H1 (cell line): ENCODE measurements at regions not wholly inside any gene's neighbourhood (a gene's known extent, or its start where the extent isn't known, plus 50 kb on each side); places are given as distances from the start of the nearest gene placed in this dataset.

Experiments
- CTCF ChIA-PET: fragments of 300-600 bp; sonication (Branson Sonifier 250); formaldehyde crosslinking; loops from one replicate; lab custom pipeline; 2021; ENCODE audit not compliant: partially characterized antibody; lab: Charles Lee
- POLR2A ChIA-PET: fragments of 300-600 bp; sonication (Branson Sonifier 250); formaldehyde crosslinking; loops from one replicate; lab custom pipeline; 2021; ENCODE audit warnings: inconsistent platforms; ENCODE audit not compliant: partially characterized antibody; lab: Charles Lee
- DNase-seq, 2 experiments: peaks; one replicate each; pipeline versions ENCODE4 v3.0.0 to v3.0.0-alpha.2; 2010 to 2022; ENCODE audit warnings: low spot score in 2 of 2, low read depth in 1 of 2, mixed read lengths in 1 of 2
- FAIRE-seq: peaks from 2 replicates; lab custom pipeline; 2011; peaks lifted over from hg19 to GRCh38; lab: Jason Lieb, UNC
- H2AFZ ChIP-seq: 2 replicates; pipeline ENCODE4 v1.8.1; 2012; ENCODE audit warnings: low read length, inconsistent platforms
- H2AK5ac ChIP-seq: 2 replicates; pipeline ENCODE4 v1.6.1; 2013; ENCODE audit warnings: low read depth, low read length
- H2BK120ac ChIP-seq: replicated peaks from 2 replicates; pipeline ENCODE3; 2013; ENCODE audit warnings: low read depth, low read length, inconsistent platforms
- H2BK12ac ChIP-seq: 2 replicates; pipeline ENCODE4 v1.6.1; 2013; ENCODE audit warnings: low read depth, low read length
- H2BK15ac ChIP-seq: 2 replicates; pipeline ENCODE4 v1.6.1; 2013; ENCODE audit warnings: low read length
- H2BK20ac ChIP-seq: 2 replicates; pipeline ENCODE4 v1.6.1; 2013; ENCODE audit warnings: low read length
- H2BK5ac ChIP-seq: 2 replicates; pipeline ENCODE4 v1.6.1; 2013; ENCODE audit warnings: low read depth, low read length
- H3K14ac ChIP-seq: 2 replicates; pipeline ENCODE4 v1.6.1; 2013; ENCODE audit warnings: inconsistent platforms; ENCODE audit not compliant: insufficient read length
- H3K18ac ChIP-seq: 2 replicates; pipeline ENCODE4 v1.6.1; 2013; ENCODE audit warnings: low read length; ENCODE audit errors: extremely low read depth
- H3K23ac ChIP-seq: 2 replicates; pipeline ENCODE4 v1.6.1; 2013; ENCODE audit warnings: inconsistent platforms; ENCODE audit not compliant: insufficient read length
- H3K23me2 ChIP-seq: 2 replicates; pipeline ENCODE4 v1.6.1; 2013; ENCODE audit warnings: low read depth, low read length
- H3K27ac ChIP-seq: 2 replicates; pipeline ENCODE4 v1.6.1; 2011; ENCODE audit warnings: low read depth, low read length, inconsistent platforms
- H3K27me3 ChIP-seq, 4 experiments: replicated peaks in 1 of 4; 1 replicate in 1 of 4; 2 replicates in 3 of 4; pipeline versions ENCODE4 v1.6.1 to v1.8.1; 2011 to 2013; ENCODE audit warnings: low read length in 3 of 4, mild to moderate bottlenecking in 3 of 4, inconsistent platforms in 2 of 4, mixed read lengths in 2 of 4, moderate library complexity in 1 of 4; ENCODE audit not compliant: control insufficient read depth in 3 of 4, insufficient read depth in 3 of 4; ENCODE audit errors: extremely low read depth in 1 of 4
- H3K36me3 ChIP-seq, 4 experiments: 2 replicates each; pipeline versions ENCODE4 v1.6.1 to v1.8.1; 2011 to 2013; ENCODE audit warnings: mild to moderate bottlenecking in 4 of 4, low read length in 3 of 4, moderate library complexity in 2 of 4, control low read depth in 1 of 4, inconsistent platforms in 1 of 4; ENCODE audit not compliant: insufficient read depth in 4 of 4, control insufficient read depth in 2 of 4
- H3K4ac ChIP-seq: replicated peaks from 2 replicates; pipeline ENCODE3; 2013; ENCODE audit warnings: low read length, low read depth, mixed read lengths, inconsistent platforms; ENCODE audit not compliant: insufficient read length
- H3K4me1 ChIP-seq, 4 experiments: replicated peaks in 1 of 4; 1 replicate in 1 of 4; 2 replicates in 3 of 4; pipeline versions ENCODE4 v1.6.1 to v1.8.1; 2011 to 2013; ENCODE audit warnings: low read length in 3 of 4, inconsistent platforms in 2 of 4, mixed read lengths in 1 of 4; ENCODE audit not compliant: insufficient read depth in 4 of 4, control insufficient read depth in 3 of 4
- H3K4me2 ChIP-seq, 2 experiments: 2 replicates each; pipeline versions ENCODE4 v1.6.1 to v1.8.1; 2011 to 2013; ENCODE audit warnings: low read depth in 2 of 2, low read length in 2 of 2, control low read depth in 1 of 2, inconsistent platforms in 1 of 2, mild to moderate bottlenecking in 1 of 2; ENCODE audit not compliant: insufficient read depth in 1 of 2
- H3K4me3 ChIP-seq, 4 experiments: fragments of 200-600, 300-600 bp in 1 of 4; sonication (generic), shearing (Covaris generic), sonication (Bioruptor Twin) in 1 of 4; 2 replicates each; pipeline versions ENCODE4 v1.5.1 to v1.8.1; 2011 to 2016; ENCODE audit warnings: low read length in 4 of 4, low read depth in 3 of 4, control low read depth in 2 of 4, inconsistent platforms in 2 of 4, mild to moderate bottlenecking in 2 of 4, mixed read lengths in 1 of 4, moderate library complexity in 1 of 4; ENCODE audit not compliant: insufficient read depth in 2 of 4; ENCODE audit errors: extremely low read depth in 1 of 4
- H3K56ac ChIP-seq: replicated peaks from 2 replicates; pipeline ENCODE3; 2013; ENCODE audit warnings: low read depth, mild to moderate bottlenecking, mixed read lengths, low read length, inconsistent platforms; ENCODE audit not compliant: insufficient read length
- H3K79me1 ChIP-seq: 2 replicates; pipeline ENCODE4 v1.6.1; 2013; ENCODE audit warnings: low read depth, low read length, control low read depth
- H3K79me2 ChIP-seq, 2 experiments: 2 replicates each; pipeline versions ENCODE4 v1.6.1 to v1.8.1; 2012 to 2013; ENCODE audit warnings: low read length in 2 of 2, mild to moderate bottlenecking in 2 of 2, inconsistent platforms in 1 of 2; ENCODE audit not compliant: insufficient read depth in 2 of 2, control insufficient read depth in 1 of 2
- H3K9ac ChIP-seq, 4 experiments: replicated peaks in 1 of 4; 1 replicate in 1 of 4; 2 replicates in 3 of 4; pipeline versions ENCODE4 v1.6.1 to v1.8.1; 2011 to 2013; ENCODE audit warnings: low read depth in 3 of 4, low read length in 3 of 4, control low read depth in 2 of 4, mild to moderate bottlenecking in 2 of 4, moderate library complexity in 2 of 4, inconsistent platforms in 1 of 4; ENCODE audit errors: extremely low read depth in 1 of 4
- H3K9me3 ChIP-seq, 2 experiments: 2 replicates each; pipeline versions ENCODE4 v1.6.1 to v1.8.1; 2012 to 2013; ENCODE audit warnings: mild to moderate bottlenecking in 2 of 2, moderate library complexity in 2 of 2, control low read depth in 1 of 2, inconsistent platforms in 1 of 2, low read depth in 1 of 2, low read length in 1 of 2, mixed read lengths in 1 of 2; ENCODE audit not compliant: insufficient read depth in 2 of 2
- H4K20me1 ChIP-seq, 2 experiments: replicated peaks in 1 of 2; 2 replicates each; pipeline versions ENCODE3 to v1.8.1; 2011 to 2013; ENCODE audit warnings: inconsistent platforms in 2 of 2, low read length in 2 of 2, mild to moderate bottlenecking in 1 of 2; ENCODE audit not compliant: insufficient read depth in 2 of 2, control insufficient read depth in 1 of 2
- H4K5ac ChIP-seq: 2 replicates; pipeline ENCODE4 v1.6.1; 2013; ENCODE audit warnings: low read length, low read depth, mixed read lengths, inconsistent platforms; ENCODE audit not compliant: insufficient read length
- H4K8ac ChIP-seq: 2 replicates; pipeline ENCODE4 v1.8.0; 2013; ENCODE audit warnings: mild to moderate bottlenecking, moderate library complexity, low read length, inconsistent platforms; ENCODE audit not compliant: insufficient read depth; ENCODE audit errors: extremely low read depth
- H4K91ac ChIP-seq: replicated peaks from 2 replicates; pipeline ENCODE3; 2013; ENCODE audit warnings: low read length, mixed read lengths, inconsistent platforms; ENCODE audit not compliant: insufficient read length
- NANOG ChIP-seq: IDR thresholded peaks from 2 replicates; pipeline ENCODE4 v1.6.1; 2011; ENCODE audit warnings: low read length, low read depth, mild to moderate bottlenecking, inconsistent platforms; ENCODE audit not compliant: insufficient read depth, poor library complexity, severe bottlenecking
- RFX5 ChIP-seq: IDR thresholded peaks from 2 replicates; pipeline ENCODE4 v1.6.1; 2011; ENCODE audit warnings: low read depth, low read length, improper control_type of control experiment, borderline replicate concordance
- WGBS, 2 experiments: shearing (Covaris generic) in 1 of 2; methylation state at CpG; one replicate each; pipeline versions ENCODE4 v1.1.6 to v1.1.7; 2013 to 2015; ENCODE audit warnings: low lambda C conversion rate in 2 of 2, mixed read lengths in 2 of 2, inconsistent platforms in 1 of 2, low coverage in 1 of 2, missing lambda C conversion rate in 1 of 2; ENCODE audit not compliant: insufficient replicate concordance in 2 of 2, insufficient coverage in 1 of 2, insufficient read length in 1 of 2; ENCODE audit errors: extremely low coverage in 1 of 2, missing lambda C conversion rate in 1 of 2; 5-methylcytosine and 5-hydroxymethylcytosine counted together

DNA sequence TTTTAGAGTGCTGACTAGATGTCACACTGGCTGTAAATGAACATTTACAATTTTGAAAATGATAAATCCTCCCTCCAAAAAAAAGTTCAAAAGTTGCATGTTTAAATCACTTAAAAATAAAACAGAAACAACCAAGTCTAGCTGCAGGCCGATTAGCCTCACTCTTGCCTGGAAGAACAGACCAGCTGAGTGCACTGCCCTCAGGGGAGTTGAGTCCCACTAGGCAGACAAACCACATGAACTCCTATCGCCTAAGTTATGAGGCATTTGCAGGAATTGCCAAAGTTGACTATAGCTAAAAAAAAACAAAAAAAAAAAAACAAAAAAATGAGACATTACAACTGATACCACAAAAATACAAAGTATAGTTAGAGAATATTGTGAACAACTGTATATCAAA, 510.0 kb downstream of the ANKRD7 start:
- no peak overlapping the region for H3K14ac ChIP-seq
- no peak overlapping the region for H4K91ac ChIP-seq
- H2BK120ac ChIP-seq = no peak overlapping the region
- H3K23me2 ChIP-seq = no peaks in the 10 kb centered on the region
- no peak overlapping the region for H2AFZ ChIP-seq
- H2BK12ac ChIP-seq = no peak overlapping the region
- no peak overlapping the region for H4K5ac ChIP-seq
- H2BK15ac ChIP-seq = no peak overlapping the region
- no peak overlapping the region for H3K56ac ChIP-seq
- H3K79me1 ChIP-seq = no peaks in the 10 kb centered on the region
- H3K27me3 ChIP-seq = no peaks in the 10 kb centered on the region
- H3K36me3 ChIP-seq = no peaks in the 10 kb centered on the region
- no peak overlapping the region for H4K8ac ChIP-seq
- H2BK20ac ChIP-seq = no peak overlapping the region
- no peaks in the 10 kb centered on the region for H3K4me1 ChIP-seq
- no peak overlapping the region for H2AK5ac ChIP-seq
- H3K9me3 ChIP-seq = no peaks in the 10 kb centered on the region
- no peak overlapping the region for H3K18ac ChIP-seq
- 97% methylated on average over 2 of the region's 2 CpGs; no CpG with 5 or more reads in 1 of the 2 experiments for WGBS, 2 experiments
- FAIRE-seq (no peak), DNase-seq (no peak)
- ChIA-PET CTCF (no interaction called here), POLR2A (interaction anchor here (1.1 kb wide), 1 partner anchor 12 kb away, joined by 3 read pairs; no protein-coding TSS in a partner anchor)
- H3K79me2 ChIP-seq = no peaks in the 10 kb centered on the region
- no peak overlapping the region for H3K4ac ChIP-seq
- no peaks in the 10 kb centered on the region for H4K20me1 ChIP-seq
- no peak overlapping the region for H3K9ac ChIP-seq
- no peak overlapping the region for H3K23ac ChIP-seq
- no peak overlapping the region for H3K4me2 ChIP-seq
- no peak overlapping the region for H3K4me3 ChIP-seq
- H2BK5ac ChIP-seq = no peak overlapping the region
- no peak for TF ChIP-seq NANOG
- TF ChIP-seq RFX5 = no peak
- no peak overlapping the region for H3K27ac ChIP-seq
